Activated CD4-positive, alpha-beta T cell treated with anti-CD3 and anti-CD28 coated beads, Interleukin-2, amount 50 U/mL, for 24 hours (primary cell): ENCODE measurements at regions not wholly inside any gene's neighbourhood (a gene's known extent, or its start where the extent isn't known, plus 50 kb on each side); places are given as distances from the start of the nearest gene placed in this dataset.

Experiments used
- DNase-seq, 2 donors: peaks; one replicate each; pipeline ENCODE4 v3.0.0-alpha.2; 2020; ENCODE audit warnings: low read depth in 1 of 2, low spot score in 1 of 2

- DNase-seq = no peak
Measured at GRCh38 chrX:149992918-149993317, 54.6 kb upstream of the EOLA2 start.

DNA sequence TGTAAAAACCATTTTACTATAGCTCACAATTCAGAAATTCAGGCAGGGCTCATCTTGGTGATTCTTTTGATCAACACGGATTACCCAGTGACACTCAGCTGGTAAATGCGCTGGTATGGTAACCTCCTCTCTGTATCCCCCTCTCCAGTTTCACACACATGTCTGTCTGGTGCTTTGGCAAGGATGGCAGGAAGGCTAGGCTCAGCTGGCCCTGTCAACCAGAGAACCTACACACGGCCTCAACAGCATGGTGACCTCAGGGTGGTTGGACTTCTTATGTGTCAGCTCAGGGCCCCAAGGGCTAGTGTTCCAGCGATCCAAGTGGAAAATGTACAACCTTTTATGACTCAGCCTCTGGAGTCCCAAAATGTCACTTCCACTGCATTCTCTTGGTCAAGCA is 55.7 kb upstream of the EOLA2 start:
- DNase-seq = no peak

DNA sequence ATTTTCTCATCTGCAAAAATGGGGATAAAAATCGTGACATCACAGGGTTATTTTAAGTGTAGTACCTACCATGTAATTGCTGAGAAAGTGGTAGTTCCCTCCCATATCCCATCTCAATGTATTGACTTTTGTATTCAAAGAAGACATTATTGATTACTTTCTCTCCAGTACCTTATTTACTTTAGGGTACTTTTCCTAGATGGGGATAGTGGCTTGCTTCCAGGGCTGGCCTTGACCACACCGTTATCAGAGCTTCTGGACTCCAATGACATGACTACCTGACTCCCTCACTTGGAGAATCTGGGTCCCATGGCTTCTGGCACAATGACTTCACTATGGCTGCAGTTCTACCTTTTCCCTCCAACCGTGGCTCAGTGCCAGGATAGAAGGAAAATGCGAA is 58.2 kb upstream of the EOLA2 start:
- no peak for DNase-seq

DNA sequence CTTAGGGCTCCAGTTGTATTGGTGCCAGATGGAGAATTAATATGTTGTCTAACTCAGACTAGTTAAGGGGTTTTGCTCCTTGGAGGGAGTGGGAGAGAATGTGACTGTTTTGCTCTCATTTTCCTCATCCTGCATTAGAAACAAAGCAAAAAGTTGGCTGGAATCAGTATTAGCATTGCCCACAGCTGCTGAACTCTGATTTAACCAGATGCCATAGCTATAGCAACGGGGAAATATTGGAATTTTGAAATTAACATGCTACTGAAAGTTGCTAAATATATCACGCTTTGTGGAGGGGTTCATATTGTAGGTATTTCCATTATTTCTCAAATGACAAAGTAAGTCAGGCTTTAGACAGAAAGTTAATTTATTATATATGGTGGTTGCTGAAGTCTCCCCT is 66.7 kb upstream of the EOLA2 start:
- no peak for DNase-seq

DNA sequence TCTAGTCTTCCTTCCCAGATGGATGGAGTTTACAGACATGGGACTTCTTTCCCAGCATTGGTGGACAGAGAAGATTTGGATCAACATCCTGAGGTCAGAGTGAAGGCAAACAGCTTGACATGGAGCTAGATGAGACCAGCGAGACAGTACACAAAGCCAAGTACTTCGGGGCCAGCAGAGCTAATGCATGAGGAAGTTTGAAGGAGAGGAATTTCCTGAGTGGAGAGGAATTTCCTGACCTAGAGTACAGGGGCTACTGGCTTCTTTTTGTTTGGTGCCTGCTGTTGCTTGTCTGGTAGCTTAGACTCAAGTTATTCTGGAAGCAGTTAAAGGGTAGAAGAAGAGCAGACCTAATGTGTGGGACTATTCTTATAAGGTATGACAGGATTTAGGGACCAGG is 69.1 kb upstream of the EOLA2 start:
- DNase-seq = no peak

DNA sequence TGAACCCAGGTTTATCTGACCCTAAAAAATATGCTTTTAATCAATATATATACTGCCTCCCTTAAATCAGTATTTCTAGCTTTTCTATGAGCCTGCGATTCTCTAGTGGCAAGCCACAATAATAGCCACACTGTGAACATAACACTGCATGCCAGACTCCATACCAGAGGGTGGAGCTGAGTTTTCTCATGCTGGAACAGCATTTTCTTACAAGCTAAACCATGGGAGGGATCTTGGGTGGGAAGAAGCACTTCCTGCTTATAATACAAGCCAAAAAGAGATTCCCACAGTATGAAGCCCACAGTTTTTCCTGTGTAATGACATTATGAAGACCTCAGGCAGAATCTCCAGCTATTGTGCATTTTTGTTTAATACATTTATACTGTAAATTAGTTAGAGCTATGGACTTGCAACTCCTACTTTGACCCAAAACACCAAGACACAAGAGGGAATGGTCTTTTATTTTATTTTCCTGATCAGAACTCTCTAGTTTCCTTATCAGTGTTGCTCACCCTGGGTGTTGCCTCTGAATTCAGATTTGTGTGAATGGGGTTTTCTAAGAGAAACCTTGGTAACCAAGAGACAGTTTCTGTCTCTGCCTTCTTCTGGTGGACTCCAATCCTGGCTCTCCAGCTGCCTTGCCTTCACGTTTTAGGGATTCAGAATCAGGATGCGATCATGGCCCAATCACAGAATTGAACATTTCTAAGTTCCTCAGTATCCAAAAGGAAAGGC is 74.5 kb upstream of the EOLA2 start:
- DNase-seq = no peak

DNA sequence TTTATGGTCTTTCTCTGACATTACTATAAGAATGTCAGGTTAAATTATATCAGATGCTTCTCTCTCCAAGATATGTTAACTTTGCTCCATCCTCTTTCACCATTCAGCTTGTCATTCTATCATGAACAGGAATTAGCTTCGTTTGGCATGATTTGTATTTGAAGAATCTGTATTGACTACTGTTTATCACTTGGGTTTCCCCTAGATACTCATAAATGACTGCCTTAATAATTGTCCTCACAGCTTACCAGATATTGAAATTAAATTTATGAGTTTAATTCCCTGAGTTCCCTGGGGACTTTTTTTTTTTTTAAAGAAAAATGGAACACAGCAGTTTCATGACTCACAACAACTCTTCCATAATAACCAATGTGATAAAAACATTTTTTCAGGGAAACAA is 76.2 kb upstream of the EOLA2 start:
- DNase-seq = no peak

GRCh38 chrX:150017868-150018267 is 79.6 kb upstream of the EOLA2 start:
- no peak for DNase-seq

DNA sequence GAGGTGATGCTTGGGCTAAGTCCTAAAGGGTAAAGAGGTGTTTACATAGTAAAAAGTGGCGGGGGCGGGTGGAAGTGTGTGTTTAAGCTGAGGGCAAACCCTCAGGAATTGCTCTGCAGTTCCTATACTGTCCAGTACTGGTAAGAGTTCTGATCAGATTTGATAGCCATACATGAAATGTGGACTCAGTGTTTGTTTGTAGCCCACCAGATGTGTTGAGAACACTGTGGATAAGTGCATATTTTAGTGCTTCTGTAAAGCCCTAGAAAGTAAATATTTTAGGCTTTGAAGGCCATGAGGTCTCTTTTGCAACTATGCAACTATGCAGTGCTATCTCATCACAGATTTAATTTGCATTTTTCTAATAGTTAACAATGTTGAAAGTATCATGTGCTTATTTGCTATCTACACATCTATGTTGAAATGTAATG is 80.7 kb upstream of the EOLA2 start:
- DNase-seq = no peak

- no peak for DNase-seq
Measured at GRCh38 chrX:150028692-150029091, 90.4 kb upstream of the EOLA2 start.

DNA sequence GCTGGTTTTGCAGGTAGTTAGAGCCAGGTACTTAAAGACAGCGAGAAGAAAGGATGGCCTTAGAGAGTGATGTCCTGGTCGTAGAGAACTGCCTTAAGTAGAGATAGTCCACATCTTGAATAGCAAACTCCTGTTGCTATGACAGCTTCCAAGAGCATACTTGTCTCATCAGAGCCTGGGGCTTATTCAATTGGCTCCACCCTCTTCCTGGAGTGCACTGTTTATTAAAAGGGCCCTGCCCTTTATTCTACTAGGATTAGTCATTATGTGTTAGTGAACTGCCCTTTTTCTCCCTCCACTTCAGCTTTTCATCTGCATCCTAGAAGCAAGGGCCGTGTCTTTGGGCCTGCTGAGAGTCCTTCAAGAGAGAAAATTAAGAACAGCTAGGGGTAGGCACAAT is 94.5 kb upstream of the EOLA2 start:
- DNase-seq = no peak

DNA sequence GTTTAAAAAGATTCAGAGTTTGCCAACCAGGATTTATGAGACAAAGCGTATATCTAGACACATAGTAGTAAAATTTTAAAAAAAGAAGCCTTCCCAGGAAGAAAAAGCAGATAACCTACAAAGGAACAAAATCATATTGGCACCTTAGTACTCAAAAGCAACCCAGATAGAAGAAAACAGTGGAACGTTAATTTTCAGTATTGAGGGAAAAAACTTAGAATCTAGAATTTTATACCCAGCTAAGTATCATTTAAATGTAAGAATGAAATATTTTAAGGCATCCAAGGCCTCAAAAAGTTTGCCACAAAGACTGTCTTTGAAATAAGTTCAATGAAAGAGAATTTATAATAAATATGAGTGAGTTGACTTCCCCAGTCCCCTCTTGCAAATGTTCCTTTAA is 96.5 kb upstream of the EOLA2 start:
- no peak for DNase-seq

GRCh38 chrX:150035531-150035930 is 97.2 kb upstream of the EOLA2 start:
- no peak for DNase-seq

DNA sequence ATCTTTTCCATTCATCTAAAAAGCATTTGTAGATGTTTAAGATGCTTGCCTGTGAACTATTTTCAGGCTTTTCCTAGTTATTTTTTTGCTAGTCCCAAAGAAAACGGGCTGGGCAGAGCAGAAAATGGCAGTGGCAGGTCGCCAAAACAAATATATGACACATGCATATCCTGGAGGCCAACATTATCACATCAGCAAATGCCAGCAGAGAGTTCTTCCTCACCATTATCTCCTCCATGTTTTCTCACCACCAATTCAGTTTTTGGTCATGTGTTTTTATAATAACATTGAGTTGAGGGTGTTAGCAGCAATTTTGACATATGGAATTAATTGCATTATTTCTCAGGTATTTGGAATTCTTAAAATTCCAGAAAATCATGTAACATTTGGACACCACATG is 97.9 kb upstream of the EOLA2 start:
- DNase-seq = no peak

DNA sequence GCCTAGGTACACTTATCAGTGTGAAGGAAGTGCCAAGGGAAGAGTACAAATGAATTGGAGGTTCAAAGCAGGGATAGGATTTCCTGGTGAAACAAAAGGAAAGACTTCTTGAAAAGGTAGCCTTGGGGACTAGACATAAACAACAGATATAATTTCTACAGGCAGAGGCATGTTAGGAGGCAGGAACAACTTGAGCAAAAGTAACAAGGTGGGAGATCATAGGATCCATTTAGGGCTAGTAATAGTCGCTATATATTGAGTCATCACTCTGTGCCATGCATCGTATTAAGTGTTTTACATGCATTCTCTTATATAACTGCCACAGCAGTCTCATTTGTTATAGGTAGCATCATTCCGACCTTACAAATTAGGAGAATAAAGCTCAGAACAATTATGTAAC is 98.3 kb upstream of the EOLA2 start:
- DNase-seq = no peak

DNA sequence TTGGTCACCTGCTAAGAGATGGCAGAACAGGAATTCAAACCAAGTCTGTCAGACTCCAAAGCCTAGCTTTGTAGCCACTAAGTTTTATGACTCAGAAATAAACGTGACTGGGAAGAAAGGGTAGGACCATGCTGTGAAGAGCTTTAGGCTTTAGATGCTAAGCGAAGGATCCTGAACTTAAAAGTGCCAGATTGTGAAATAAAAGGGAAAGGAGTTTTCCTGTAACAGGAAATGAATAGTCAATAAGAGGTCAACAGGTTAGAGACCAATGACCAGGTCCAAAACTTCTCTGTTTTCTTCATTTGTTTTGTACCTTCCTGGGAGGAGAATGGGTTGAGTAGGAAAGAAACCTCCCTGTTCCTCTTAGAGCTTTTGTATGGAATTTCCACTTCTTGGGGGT is 98.8 kb upstream of the EOLA2 start:
- DNase-seq = no peak

DNA sequence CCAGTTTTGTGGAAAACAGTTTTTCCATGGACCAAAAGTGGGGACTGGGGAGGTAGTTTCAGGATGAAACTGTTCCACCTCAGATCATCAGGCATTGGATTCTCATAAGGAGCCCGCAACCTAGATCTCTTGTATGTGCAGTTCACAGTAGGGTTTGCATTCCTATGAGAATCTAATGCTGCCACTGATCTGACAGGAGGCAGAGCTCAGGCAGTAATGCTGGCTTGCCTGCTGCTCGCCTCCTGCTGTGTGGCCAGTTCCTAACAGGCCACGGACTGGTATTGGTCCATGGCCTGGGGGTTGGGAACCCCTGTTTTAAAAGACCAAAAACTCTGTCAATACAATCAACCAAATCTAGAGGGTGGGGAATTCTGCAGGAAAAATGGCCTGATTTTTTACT is 100.0 kb upstream of the EOLA2 start:
- no peak for DNase-seq

DNA sequence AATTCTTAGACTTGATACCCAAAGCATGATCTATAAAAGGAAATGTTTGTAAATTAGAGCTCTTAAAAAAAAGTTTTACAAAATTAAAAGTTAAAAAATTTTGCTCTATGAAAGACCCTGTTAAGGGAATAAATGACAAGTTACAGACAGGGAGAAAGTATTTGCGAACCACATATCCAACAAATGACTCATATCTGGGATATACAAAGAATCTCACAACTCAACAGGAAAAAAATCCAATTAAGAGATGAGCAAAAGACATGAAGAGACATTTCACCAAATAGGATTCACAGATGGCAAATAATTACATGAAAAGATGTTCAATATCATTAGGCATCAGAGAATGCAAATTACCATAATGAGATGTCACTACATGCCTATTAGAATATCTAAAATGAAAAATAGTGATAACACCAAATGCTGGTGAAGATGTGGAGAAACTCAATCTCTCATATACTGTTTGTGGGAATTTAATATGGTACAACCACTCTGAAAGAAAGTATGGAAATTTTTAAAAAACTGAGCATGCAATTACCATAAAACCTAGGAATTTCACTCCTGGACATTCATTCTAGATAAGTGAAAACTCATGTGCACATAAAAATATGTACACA is 100.8 kb upstream of the EOLA2 start:
- DNase-seq = no peak

GRCh38 chrX:150041208-150041607 is 102.9 kb upstream of the EOLA2 start:
- DNase-seq = no peak

DNA sequence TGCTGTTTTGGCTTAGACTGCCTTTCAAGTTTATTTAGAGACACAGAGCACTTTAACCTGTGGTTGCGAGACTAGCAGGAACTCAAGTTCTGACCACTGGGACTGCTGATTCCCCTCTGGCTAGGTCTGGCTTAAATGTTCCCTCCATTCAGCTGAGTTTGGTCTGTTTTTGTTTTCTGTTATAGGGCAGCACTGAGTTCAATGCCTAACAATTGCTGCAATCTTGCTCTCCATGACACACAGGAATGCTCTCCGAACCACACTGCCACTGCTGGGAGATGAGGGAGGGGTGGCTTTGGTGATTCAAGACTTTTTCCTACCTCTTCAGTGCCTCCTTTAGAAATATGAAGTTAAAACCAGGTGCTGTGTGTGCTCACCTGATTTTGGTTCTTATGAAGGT is 106.3 kb upstream of the EOLA2 start:
- DNase-seq = no peak

GRCh38 chrX:150047818-150048217 is 109.5 kb upstream of the EOLA2 start:
- no peak for DNase-seq

- DNase-seq = no peak
Measured at GRCh38 chrX:150049647-150050046, 111.4 kb upstream of the EOLA2 start.

DNA sequence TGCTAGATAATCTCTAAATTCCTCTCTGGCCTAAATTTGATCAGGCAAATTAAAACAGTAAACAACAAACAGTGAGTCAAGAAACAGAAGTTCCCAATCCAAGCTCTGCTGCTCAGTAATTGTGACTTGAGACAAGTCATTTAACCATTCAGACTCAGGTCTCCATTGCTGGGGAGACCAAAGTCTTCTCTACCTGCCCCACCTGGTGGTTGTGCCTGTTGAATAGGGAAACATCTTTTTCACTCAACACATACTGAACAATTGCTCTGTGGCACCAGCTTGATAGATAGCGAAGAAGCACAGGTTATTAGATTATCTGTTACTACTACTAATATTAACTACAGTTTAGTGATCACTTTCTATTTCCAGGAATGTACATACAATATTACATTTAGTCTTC is 112.1 kb upstream of the EOLA2 start:
- no peak for DNase-seq
